Ureter (tissue), 1 donor: ENCODE measurements at regions not wholly inside any gene's neighbourhood (a gene's known extent, or its start where the extent isn't known, plus 50 kb on each side); places are given as distances from the start of the nearest gene placed in this dataset.
"Not testable (repeated sequence)": the region's sequence is repeated elsewhere in the genome, so short reads cannot be mapped to it uniquely, and the experiment has no call there.

ENCODE experiments used
- DNase-seq: peaks from one replicate; pipeline ENCODE4 v3.0.0-alpha.2; 2020; ENCODE audit warnings: low spot score
- donor health status: DM: yes; HTN: yes; CAD: no.

DNA sequence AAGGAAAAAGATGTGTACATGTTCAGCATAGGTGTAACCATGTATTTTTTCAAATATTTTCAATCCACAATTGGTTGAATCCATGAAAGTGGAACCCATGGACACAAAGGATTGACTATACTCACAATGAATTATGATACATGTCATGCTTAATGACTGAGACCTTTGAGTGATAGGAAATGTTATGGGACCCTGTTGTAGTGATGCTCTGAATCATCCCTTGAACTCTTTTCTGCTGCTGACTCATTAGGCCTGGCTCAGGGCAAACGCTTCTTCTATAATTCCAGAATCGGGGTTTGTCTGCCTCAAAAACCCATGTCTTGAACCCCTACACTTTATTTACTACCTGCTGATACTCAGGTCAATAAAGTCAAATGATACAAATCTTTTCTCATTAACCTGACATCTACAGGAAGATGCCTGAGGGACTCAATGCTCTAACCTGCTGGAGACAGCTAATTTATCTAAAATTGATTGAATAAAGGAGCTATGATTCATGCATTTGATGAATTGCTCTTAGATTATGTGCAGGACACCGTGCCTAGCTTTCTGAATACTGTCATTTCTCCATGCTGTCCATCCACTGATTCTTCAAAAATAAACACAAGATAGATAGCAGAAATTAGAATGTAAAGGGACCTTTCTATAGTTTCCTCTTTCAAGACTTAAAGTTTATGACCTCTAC lies 260.1 kb downstream of the PRELID2 start:
- no peak for DNase-seq

DNA sequence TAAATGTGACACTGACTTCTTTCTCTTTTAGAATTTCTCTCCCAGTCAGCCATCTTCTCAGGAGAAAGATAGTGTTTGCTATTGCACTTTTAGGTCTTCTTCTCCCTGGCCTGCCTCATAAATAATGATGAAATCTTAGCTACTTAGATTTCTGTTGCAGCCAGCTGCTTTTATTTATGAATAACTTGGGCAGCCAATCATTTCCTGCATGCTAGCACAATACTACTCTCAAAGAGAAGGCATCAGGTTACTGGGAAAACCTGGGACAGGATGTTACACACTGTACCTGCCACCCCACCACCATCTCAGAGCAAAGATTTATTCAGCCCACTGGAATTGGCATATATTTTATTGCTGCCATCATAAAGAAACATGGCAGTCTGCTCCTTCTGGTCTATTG lies 266.6 kb downstream of the PRELID2 start:
- no peak for DNase-seq

DNA sequence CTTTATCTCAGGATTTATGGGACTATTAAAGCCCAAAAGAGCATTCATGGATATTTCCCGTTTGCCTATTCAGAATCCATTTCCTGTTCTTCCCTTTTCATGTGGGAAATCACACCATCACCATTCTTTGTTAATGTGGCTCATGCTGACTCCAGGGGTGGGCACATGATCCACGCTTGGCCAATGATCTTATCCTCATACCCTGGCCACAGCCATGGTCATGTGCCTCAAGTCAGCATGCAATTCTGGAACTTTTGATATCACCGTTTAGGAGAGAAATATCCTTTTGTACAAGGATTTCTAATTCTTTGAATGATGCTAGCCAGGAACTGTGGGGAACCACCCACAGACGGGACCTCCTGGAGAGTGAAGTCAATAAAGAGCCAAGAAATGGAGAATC lies 272.2 kb downstream of the PRELID2 start:
- DNase-seq: no peak

DNA sequence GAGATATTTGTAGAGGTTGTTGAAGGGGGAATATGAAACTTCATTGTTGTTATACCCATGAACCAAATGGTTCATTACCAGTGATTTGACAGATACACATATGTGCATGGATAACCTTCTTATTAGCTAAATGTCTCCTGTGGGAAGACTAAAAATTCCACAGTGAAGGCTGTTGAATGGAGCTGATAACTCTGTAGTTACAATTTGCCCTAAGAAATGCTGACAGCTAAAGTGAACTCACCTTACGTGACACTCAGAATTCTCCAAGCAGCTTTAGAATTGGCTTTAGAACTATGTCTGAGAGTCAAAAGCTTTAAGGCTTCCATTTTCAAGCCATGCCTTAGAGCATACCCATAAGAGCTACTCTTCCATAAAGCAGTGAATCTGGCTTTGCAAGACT lies 276.9 kb downstream of the PRELID2 start:
- DNase-seq: no peak

DNA sequence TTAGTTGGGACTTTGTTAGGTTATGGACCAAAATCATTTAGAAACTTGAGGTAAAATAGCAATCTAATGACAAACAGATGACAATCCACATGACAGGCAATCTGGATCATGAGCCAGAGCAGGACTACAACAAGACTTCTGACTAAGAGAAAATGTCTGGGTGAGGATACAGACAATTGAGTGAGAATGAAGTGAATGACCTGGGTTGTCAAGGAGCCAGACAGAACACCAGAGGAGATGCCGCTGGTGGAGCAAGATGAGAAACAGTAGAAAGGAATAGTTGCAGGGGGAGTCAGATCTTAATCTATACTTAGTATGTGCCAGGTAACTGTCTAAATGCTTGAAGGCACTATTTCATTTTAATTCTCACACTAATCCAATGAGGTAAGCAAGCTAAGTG lies 277.8 kb downstream of the PRELID2 start:
- DNase-seq: no peak

DNA sequence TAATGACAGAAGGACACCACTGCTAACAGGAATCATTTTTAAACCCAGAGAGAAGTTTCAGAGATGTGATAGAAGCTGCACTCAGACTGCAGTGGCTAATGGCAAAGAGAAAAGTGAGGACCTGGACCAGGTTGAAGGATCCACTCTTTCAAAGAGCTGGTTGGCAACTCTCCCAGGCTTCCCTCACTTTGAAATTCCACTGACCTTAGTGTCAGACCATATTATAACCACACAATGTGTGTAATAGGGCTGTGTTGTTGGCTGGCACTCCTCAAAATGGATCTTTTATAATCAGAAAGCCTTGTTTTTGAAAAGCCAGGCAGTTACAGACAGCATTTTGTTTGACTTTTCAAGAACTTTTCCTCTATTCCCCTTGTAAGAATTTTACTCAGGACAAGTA lies 280.7 kb downstream of the PRELID2 start:
- no peak for DNase-seq

DNA sequence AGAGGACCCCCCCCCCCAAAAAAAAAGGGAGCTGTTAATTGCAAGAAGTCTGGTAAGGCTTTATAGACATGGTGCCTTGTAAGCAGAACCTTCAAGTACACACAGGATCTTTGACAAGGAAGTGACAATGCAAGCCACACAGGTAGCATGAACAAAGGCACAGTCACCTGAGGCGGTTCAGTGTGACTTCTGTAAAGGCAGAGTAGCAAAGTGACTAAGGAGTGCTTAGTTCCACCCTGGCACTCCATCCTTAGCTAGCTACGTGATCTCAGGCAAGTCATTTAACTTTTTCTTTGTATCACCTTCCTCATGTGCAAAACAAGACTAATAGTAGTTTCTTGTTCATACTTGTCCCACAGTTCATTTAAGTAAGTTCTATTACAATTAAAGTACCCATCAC lies 282.0 kb downstream of the PRELID2 start:
- DNase-seq: no peak

DNA sequence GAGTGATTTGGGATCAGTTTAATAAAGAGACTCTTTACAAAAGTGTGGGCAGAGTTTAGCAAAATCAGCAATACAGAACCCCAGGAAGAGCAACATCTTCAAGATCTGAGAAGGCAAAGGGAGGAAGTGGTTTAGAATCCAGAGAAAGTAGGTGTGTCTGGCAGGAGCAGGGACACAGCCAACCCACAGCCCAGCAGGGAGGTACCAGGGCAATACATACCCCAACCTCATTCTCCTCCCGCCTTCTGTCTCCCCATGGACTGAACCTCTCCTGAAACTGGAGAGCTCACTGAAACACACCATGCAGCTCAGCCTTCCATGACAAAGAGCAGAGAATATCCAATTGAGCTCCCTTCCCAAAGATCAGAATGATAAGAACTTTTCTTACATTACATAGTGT lies 283.4 kb downstream of the PRELID2 start:
- no peak for DNase-seq

DNA sequence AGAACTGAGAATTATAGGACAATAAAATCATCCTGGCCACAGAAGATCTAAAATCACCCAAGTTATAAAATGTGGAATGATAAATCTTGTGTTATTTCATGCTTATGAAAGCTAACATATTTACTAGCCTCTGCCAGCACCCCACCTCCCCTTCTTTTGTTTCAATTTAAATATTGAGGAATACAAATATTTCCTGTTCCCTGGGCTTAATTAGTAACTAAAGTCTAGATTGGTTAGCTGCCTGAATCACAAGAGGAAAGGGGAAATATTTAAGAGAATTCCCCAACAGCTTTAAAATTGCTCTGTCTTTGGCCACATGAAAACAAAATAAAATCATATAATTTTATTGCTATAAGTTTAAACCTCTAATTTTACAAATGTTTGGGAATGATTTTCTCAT lies 287.0 kb downstream of the PRELID2 start:
- no peak for DNase-seq

DNA sequence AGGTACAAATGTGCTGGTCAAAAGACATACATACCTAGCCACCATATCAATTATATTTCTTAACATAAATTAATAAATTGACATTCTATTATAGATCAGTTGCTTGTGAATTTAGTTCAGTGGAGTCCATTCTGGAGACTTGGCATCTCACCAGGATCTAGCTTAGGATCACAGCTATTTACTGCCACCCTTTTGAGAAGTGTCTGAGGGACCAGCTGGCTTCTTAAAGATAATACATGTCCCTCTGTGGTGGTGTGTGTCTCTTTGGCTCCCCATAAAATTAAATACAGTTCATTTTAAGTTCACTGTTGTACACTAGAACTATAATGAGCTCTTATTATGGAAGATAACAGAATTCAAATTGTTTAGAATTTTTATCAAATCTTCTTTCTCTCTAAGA lies 290.7 kb downstream of the PRELID2 start:
- no peak for DNase-seq

DNA sequence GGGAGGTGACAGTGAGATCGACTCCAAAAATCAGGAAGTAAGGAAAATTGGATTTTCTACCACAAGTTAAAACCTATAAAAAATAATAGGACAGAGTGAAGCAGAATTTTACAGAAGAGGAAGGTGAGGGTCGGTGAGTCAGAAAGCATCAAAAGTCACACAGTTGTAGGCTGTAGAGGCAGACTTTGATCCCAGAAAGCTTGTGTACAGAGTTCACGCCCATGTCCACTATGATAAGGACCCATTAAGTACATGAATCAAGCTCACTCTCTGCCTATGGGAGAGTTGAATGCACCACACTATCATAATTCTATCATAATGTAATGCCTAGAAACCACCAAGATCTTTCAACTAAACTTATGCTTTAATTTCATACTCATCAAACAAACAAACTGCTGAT lies 291.2 kb downstream of the PRELID2 start:
- DNase-seq: no peak

DNA sequence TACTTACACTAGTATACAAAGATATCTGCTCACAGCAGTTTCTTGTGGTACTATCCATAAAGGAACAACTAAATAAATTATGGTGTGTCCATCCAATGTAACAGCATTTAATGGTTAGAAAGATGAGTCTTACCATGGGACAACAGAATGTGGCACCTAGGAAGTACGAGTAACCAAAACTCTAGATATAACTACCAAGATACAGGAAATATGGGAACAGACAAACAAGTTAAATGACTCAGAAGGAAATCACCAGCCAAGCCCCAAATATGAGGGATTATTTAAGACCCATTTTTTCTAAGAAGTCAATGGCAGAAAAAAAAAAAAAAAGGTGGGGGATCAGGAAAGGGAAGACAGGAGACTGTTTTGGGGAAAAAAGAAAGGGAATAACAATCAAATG lies 294.8 kb downstream of the PRELID2 start:
- DNase-seq: no peak

DNA sequence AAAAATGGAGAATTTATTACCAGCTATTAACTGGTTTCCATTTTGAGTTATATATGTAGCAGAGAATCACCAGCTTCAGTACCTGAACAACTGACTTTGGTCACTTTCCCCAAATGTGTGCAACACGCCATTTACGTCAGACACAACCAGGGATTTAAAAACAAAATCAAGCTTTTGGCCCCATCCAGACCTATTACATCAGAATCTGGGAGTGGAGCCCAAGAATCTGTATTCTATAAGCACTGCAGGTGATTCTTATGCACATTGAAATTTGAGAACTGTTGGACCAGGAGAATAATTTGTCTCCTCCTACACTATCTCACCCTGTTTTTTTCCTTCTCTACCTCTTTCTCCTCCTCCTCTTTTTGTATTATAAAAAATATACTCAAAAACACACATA lies 295.9 kb downstream of the PRELID2 start:
- no peak for DNase-seq

DNA sequence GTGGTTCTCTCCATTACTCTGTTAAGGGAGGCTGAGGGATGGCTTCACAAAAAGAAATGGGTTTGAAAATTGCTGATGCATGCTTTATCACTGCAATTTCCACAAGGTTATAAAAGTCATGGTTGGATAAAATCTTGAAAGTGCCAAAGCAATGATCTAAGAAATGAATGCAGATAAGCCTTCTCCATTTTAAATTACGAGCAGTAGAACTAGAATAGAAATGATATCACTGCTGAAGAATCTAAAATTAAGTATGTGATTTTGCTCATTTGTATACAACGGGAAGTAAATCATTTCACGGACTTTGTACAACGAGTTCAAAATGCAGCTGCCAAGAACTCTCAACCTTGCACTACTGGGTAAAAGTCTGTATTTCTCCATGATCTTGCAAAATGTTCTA lies 299.0 kb downstream of the PRELID2 start:
- no peak for DNase-seq

DNA sequence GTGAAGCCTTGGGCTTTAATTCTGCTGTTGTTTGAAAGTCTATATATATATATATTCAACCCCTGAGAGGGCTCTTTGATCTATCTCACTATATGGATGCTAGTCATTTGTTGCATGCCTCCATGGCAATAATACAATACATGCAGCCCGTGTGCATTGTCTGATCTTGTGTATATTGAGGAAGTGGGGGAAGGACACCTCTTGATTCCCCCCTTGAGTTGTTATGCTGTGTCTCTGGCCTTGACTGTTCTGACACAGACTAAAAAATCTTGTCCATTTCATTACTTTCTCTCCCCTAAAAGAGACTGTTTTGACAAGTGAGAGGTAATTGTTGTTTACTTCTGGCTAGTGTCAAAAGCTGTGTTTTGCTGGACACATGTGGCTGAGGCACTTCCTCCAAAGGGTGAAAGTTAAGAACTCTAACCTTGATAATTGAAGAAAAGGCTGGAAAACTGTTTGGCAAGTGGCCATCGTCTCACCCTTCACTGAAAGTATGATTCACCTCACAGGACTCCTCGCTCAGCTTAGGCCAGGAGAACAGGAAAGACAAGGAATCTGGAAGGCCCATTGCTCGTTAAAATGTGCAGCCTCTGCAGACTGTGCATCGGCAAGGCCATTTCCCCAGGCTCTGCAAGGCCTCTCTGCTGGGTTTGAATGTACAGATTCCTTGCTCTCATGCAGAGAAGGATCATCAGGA lies 304.0 kb downstream of the PRELID2 start:
- peak; percentile 76 for DNase-seq

DNA sequence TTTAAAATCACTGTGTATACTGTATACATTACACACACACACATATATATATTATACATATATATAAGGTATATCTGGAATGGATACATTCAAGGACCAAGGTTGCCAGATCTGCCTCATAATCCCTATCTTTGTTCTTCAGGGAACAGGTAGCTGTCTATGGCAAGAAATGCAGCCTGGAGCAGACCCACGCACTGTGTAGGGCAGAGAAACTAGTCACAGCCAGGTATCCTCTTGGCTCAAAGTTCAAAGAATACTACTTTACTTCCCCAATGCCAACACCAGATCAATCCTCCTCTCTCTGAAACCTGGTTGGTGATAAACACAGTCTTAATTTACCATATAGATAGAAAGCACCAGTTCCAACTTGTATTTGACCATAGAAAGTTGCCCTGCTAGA lies 313.6 kb downstream of the PRELID2 start:
- DNase-seq: no peak

DNA sequence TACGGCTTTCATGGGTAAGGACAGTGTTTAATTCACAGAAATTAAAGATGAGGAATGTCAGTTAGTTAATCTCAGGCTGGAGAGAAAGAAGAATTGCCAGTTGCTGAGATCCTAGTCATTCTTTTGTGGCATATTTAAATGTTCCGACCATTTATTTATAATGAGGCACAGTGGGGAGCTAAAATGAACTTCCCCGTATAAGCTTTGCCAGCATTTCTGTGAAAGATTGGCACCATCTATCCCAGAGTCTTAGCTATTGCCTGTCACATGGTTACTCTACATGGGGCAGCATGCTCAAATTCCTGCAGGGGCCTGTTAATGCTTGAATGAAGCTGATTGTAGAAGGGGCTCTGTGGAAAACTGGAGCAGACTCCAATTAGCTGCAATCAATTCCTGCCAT lies 314.1 kb downstream of the PRELID2 start:
- no peak for DNase-seq

DNA sequence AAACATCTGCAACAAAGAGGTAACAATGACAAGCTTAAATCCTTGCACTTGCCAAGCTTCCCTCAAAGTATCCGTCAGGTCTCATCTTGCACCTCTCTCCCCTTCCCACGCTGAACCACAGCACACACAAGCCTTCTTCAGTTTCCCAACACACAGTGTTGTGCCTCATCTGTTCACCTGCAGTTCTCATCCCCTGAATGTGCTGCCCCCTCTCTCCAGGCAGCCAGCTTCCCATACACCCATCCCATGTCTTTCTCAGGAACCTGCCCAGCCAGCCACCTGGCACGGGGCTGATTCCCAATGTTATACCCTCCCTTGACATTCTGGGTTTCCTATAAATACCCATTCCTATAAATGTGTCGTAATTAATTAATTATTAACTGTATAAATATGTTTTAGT lies 314.8 kb downstream of the PRELID2 start:
- no peak for DNase-seq

DNA sequence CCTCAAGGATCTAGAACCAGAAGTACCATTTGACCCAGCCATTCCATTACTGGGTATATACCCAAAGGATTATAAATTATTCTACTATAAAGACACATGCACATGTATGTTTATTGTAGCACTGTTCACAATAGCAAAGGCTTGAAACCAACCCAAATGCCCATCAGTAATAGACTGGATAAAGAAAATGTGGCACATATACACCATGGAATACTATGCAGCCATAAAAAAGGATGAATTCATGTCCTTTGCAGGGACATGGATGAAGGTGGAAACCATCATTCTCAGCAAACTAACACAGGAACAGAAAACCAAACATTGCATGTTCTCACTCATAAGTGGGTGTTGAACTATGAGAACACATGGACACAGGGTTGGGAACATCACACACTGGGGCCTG lies 317.6 kb downstream of the PRELID2 start:
- not testable (repeated sequence) for DNase-seq

DNA sequence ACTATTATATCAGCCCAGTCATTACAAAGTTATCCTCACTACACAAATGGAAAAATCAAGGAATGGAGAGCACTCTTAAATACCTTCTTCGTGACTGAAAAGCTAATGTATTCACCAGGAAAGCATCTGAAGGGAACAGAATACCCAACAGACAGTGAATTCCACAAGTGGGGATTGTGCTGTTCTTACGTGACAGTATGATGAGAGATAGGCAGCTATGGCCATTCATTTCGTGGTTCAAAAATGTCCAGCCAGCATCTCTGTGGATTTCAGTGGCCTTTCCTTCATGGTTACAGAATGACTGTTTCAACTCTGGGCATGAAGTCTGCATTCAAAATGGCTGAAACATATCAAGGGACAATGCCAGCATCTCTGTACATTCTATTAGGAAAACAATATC lies 323.8 kb downstream of the PRELID2 start:
- no peak for DNase-seq

DNA sequence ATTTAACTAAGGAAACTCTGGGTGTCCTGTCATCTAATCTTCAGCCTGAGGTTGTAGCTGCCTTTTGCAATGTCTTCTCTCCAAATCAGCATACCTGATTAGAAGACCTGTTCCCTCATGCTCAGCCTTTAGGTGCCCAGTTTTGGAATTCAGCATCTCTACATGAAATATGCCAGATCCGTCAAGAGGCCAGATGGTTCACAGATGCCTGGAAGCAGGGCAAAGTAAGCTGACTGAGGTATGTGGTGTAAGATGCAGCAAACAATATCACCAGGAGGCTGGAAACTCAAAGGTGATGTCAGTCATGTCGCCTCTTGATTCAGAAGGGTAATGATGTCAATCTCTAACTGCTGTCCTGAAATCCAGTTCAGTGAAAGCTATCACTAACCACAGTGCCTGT lies 324.4 kb downstream of the PRELID2 start:
- no peak for DNase-seq

DNA sequence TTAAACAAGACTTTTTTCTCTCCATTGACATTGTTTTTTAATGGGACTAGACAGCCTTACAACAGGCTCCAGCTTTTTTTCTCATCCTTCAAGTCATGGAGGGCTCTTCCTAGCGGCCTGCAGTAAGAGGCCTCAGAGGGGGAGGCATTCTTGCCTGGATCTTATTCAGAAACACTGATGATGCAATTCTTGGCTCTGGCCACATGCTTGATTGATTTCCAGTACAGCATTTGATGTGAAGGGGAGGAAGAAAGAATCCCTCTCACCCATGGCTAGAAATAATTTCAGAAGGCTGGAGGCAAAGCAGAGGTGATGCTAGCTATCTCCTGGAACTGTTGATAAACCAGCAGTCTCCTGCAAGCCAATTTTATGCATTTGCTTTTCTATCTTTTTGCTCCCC lies 324.8 kb downstream of the PRELID2 start:
- DNase-seq: no peak

DNA sequence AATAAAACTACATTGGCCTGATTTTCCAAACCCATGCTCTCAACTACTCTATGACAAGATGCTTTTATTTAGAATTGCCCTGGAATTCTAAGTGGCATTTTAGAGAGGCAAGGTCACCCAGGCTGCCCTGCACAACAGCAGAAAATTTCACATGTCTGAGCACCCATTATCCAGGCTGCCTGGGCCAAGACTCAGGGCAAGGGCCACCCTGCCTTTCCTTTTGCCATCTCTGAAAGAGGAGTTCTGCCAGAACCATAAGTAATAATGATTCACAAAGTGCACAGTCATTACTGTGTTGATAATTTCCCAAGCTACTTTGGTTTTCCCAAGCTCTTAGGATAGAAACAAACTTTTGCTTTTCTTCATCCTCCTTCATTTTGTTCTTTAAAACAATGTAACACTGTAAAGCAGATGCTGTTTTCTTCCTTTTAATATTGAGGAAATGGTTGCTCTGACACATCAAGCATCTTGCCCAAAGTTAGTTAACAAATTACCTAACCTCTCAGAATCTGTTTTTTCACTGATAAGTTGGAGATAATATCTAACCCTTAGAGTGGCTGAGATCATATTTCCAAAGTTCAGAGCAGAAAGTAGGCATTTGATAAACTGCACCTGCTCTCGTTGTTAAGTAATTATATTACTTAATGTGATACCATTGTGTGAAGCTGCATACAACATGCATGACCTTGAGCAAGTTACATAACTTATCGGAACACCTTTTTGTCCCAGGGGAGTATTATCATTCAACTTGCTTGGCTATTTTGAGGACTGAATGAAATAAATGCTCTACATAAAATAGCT lies 325.6 kb downstream of the PRELID2 start:
- DNase-seq: no peak
